ENCODE measurements at regions not wholly inside any gene's neighbourhood (a gene's known extent, or its start where the extent isn't known, plus 50 kb on each side); places are given as distances from the start of the nearest gene placed in this dataset.
"Not testable (repeated sequence)": the region's sequence is repeated elsewhere in the genome, so short reads cannot be mapped to it uniquely, and the experiment has no call there.

DNA sequence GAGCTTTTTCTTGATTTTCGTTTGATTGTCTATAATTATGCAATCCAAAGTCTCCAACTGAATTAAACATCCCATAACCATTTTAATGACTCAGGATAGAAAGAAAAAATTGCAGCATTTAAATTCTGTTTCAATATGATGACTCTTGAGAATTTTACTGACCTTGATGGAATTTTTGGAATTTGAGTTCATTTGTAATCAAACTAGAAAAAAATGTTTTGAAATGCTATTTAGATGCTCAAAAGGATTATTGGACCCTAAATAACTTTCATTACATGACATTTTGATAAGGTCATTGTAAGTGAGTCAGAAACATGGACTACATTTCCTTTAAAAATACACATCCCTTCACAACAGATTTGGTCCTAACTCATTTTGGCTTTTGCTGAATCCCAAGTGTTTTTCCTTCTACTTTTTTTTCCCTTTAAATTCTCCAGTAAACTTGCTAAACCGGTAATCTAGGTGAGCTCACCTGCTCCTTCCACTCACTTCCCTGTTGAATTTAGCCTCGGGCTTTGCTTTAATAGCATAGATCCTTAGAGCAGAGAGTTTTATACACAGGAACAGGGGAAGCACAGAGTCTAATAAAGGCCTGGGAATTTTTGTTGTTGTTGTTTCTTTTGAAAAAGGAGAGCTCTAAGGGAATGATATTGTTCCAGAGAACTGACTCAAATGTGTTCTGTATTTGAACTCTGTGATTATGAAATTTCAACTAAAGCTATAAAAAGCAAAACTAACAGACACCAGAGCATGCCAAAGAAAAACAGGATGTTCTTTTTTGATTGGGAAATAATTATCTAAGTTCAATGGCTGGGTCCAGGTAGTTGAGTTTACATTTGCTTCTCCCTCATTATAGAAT is 1088.2 kb upstream of the CITED2 start:
- no peak for DNase-seq

DNA sequence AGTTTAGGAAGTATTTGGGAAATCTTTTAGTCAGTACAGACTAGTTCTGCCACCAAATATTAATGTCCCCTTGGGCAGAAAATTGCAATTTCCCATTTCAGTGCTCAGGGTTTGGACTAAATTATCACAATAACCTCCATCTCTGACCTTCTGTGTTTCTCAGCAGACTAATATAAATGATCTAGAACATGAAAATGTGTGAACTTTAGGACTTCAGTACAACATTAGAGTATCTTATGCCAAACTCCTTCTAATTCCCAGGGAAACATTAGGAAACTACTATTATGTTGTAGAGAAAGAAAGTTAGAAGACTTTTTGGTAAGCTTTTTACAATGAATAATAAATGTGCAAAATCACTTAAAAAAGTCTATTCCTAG is 1087.6 kb upstream of the CITED2 start:
- DNase-seq, result no peak

DNA sequence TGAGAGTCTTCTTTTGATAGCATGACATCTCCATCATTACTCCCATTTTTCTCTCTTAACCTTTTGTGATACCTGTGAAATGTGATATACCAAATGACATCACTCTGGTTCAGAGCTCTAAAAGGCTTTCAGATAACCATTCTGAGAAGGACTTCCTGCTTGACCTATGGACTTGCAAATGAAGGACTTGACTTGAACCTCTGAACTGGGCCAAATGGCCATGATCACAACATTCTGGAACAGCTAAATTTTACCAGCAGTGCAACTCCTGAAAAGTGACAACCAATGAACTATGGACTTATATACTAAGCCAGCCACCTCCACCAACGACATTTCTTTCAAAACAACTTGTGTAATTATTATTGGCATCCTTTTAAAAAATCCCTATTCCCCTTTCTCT is 1085.8 kb upstream of the CITED2 start:
- DNase-seq, result no peak

DNA sequence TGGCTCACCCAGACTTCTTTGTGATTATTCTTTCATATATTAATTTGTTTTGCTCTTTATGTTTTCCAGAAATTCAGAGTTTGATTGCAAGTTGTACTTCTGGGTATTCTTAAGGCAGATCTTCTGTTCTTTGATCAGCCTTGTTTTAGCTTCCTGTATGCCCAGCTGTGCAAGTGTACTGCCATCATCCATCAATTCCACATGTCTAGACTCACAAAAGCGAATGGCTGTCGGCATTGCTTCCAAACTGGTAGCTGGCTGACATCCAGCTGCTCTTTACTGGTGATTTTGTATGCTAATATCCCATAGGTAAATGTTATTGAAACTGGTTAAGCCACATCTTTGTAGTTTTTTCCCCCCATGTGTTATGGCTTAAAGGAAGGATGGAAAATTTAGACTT is 1084.8 kb upstream of the CITED2 start:
- DNase-seq, result no peak

DNA sequence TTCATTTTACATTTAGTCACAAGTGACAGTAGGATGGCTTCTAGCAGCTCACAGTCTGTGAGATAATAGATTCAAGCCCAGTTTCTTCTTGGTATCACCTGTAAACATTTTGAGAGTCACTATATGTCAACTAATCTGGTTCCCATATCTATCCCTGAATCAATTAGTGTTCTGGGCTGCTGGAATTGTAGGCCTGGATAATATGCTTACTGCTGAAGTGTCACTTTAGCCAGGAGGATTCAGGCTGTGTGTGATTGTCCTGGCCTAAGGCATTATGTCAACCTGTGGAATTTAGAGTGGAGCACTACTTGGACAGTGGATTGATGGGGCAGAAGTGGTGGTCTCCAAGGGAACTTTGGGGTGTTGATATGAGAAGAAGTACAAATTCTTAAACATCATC is 1071.8 kb upstream of the CITED2 start:
- DNase-seq, result no peak

DNA sequence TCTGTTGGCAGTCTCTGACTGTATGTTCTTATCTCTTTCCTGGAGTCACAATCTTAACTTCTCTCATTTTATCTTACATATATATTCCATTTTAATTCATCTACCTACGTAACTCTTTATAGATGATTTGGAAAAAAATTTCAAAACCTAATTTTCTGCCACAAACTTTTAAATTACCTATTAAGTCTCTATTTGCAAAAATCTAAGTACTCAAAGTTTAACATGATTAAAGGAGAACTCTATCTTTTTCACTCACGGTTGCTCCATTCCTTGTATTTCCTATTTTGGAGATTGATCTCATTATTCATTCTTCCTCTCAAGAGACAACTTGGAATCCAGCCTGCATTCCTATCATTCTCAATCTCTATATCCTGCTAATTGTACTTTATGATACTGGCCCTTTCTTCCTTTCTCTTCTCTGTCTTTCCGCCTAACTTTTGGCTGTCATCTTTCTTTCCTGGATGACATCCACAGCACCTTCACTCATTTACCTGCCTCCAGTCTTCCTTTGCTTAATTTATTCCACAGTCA is 1071.1 kb upstream of the CITED2 start:
- no peak for DNase-seq

DNA sequence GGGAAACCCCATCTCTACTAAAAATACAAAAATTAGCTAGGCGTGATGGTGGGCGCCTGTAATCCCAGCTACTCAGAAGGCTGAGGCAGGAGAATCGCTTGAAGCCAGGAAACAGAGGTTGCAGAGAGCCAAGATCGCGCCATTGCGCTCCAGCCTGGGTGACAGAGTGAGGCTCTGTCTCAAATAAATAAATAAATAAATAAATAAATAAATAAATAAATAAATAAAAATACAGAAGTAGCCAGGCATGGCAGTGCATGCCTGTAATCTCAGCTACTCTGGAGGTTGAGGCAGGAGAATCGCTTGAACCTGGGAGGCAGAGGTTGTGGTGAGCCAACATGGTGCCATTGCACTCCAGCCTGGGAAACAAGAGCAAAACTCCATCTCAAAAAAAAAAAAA is 1068.7 kb upstream of the CITED2 start:
- DNase-seq, result not testable (repeated sequence)

DNA sequence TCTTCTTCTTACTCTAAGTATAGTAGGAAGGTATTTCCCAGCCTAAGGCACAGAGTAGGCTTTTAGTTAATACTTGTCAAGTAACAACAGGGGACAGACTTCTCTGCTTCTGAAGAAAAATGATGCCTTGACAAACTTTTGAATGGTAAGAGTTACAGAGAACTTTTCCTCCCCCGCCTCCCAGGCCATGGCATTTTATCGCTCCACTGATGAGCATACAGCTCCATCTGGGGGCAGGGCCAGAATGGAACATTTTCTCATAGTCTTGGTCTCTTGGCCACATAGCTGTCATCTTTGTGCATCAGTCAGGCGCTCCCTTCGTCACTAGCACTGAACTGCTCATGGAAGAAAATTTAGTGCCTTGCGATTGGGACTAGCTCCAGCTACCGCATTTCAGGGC is 1066.8 kb upstream of the CITED2 start:
- no peak for DNase-seq

DNA sequence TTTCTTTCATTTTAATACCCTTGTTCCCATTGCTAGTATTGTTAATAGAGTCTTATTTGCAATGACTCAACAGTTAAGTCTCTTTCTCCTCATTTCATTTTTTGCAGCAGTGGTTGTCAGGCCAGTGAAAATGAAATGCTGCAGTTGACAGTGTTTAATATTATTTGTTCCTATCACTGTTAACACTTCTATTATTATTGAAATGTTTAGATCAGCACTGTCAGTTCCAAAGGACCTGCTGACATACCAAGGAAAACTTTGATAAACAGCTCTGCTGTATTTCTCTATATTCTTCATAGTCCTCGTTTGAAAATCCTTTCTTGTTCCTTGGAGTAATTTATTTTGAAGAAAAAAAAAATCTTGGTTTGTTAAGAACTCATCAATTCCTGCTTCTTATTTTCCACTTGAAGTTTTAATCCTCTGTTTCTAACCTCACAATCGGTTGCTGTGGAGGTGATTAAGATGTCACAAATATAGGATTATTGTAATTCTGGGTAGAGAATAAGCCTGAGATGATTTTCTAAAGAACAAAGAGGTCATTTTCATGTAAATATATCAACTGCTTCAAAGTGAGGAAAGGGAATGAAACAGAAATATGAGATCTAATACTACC is 1065.9 kb upstream of the CITED2 start:
- DNase-seq, result no peak

DNA sequence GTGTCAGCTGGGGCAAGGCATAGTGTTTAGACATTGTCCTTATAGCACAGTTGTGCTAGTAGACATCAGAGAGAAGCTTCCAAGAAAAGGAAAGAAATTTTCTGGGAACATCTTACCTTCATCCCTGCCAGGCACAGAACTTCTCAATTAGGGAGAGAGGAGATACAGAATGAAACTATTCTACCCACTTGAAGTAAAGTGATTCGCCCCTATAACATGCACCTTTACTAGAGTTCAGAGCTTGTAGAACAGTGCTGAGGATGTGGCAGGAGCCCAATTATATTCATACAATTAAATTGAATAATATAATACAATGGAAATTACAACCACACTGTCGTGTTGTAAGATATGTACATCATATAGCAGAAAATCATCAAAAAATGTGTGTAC is 1063.9 kb upstream of the CITED2 start:
- DNase-seq, result no peak

DNA sequence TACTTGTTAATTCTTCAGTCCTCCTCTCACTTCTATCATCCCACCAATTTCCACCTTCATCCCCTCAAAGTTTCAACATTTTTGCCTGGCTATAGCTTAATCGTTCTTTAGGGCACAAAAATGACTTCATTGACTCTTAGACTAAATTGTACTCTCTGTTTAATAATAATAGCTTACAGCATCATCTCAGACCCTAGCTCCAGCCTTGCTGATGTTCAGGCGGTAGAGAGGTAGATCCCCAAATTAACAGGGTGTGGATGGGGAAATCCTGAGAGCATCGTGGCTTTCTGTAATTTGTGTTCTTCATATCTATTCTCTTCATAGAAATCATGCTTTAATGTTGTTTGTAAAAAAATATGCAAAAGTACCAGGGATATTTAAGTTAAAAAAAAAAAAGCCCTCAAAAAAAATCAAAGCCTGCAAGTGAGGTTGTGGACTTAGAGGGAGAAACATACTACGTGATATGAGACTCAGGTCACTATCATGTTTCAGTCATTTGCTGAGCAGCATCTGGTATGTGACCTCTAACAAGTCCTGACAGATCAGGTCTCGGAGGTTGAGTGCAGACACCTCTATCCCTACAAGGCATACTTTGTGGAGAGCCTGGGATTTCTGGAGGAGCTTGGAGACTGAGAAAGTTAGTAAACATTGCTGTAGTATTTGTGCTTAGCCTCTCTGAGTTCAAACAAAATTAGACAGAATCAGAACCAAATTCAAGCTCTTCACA is 1063.3 kb upstream of the CITED2 start:
- no peak for DNase-seq

DNA sequence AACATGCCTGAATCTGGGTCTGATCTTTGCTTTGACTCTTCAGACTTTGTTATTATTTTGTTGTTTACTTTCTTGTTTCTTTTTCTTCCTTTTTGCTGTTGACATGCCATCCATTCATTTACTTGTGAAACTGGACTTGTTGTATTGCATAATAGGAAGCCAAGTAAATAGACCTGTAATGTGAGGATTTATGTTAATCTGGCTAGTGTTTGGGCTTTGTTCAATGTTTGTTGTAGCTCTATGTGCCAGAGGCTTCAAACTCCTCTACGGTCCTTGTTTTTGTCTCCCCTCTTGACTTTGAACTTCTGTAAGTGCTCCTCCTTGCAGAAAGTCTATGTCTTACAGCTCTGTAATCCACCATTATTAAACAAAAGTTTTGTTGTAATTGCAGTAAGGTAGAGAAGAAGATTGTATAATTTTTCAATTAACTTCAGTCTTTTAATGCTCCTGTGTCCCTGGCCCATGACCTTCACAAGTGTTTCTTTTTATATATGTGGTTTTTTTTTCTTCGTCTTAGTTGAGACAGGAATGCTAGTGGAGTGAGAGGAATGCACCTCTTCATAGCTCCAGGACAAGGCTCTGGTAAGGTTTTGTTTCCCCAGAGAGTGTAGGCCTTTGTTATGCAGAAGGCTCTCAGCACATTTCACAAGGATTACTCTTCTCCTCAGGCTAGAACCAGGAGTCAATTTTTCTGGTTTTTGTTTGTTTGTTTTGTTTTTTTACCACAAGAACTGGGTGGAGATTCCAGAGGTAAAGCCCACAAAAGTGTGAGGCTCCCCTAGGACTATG is 1061.8 kb upstream of the CITED2 start:
- no peak for DNase-seq

DNA sequence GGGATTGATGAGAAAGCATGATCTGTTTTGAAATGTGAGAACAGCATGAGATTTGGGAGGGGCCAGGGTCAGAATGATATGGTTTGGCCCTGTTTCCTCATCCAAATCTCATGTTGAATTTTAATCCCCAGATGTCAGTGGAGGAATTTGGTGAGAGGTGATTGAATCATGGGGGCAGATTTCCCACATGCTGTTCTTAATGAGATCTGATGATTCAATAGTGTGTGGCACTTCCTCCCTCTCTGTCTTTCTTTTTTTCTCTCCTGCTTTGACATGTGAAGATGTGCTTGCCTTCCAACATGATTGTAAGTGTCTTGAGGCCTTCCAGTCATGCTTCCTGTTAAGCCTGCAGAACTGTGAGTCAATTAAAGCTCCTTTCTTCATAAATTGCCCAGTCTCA is 1060.3 kb upstream of the CITED2 start:
- DNase-seq, result no peak

DNA sequence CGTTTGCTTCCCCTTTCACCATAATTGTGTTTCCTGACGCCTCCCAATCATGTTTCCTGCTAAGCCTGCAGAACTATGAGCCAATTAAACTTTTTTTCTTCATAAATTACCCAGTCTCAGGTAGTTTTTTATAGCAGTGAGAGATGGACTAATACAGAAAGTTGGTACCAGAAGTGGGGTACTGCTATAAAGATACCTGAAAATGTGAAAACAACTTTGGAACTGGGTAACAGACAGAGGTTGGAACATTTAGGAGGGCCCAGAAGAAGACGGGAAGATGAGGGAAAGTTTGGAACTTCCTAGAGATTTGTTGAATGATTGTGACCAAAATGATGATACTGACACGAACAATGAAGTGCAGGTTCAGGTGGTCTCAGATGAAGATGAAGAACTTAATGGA is 1058.6 kb upstream of the CITED2 start:
- DNase-seq, result no peak

DNA sequence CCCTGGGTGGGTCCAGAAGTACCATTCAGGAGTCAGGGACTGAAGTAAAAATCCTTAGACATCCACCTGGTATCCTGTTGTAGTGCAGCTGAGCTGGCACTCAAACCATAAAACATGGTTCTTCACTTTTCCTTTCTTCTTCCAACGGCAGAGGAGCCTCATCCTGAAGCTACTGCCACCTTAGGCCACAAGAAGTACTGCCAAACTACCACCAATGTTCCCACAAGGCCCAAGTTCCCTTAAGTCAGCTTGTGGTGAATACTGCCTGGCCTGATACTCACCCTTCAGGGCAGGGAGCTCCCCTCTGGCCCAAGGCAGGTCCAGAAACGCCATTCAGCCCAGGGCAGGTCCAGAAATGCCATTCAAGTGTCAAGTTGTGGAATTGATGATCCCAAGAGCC is 1053.4 kb upstream of the CITED2 start:
- no peak for DNase-seq

DNA sequence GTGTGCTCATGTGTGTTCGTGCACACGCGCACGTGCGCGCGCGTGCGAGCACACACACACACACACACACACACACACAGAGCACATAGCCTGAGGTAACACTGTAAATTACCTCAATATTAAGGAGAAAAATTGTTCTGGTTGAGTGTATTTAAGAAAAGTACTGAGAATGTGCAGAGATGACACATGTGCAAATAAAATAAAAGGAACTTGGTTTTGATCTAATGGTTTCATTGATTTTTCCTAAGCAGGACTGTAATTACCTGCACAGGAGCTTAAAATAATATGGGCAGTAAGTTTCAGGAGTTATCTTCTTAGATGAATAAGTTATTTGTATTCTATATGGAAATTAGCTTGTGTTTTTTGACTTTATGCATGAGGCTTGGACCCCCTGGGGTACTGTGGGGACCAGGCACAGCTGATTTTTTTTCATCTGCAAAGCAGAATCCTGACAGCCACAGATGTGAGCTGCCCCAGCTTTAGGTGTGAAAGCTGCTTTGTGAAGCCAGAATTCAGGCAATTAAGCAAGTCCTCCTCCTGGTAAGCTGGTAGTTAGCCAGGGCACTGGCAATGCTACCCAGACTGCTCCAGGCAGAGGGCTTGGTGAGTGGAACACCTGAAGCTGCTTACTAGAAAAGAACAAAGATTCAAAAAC is 1040.6 kb upstream of the CITED2 start:
- no peak for DNase-seq

DNA sequence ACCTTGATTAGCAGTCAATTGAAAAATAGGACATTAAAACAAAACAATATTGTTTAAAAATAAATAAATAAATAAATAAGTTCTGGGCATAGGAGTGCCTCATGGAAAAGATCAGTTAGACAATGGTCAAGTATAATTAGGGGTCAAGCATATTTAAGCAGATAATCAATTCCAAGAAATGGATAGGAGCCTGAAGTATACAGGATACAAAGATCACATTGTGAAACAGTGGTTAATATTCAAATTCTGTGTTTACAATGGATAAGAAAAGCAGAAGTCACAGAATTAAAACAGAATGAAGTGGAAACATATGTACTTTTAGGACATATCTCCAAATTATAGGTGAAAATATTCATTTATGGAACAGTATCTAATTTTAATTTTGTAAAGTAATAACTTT is 1028.6 kb upstream of the CITED2 start:
- no peak for DNase-seq

DNA sequence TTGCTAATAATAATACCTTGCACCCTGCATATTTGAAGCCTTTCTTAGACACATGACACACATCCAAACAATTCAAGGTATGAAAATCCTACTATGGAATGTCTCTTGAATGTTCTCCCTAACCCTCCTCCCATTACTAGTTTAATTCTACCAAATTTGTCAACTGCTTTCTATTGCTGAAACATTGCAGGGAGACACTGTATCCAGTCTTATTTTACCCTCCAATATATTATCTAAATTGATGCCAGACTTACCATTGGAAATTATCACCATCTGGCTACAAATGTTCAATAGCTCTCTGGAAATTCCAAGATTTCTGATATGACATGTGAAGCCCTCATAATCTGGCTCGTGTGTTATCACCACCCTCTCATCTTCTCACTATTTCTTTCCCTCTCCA is 1027.3 kb upstream of the CITED2 start:
- DNase-seq, result no peak

DNA sequence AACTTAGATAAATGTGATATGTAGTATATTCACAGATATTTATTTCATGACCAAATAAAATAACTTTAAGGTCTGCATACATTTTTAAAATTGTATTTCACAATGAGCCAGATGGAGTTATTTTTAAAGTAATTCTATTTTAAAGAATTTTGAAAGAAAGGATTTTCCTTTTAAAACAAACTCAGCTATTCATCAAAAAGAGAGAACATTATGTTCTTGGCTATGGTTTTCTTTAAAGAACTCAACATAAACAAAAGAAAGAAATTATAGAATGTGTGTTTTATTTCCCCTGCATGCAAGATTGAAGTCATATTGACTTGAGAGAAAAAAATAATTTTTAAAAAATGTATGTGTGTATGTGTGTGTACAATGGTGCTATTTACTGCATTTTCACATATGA is 1023.6 kb upstream of the CITED2 start:
- no peak for DNase-seq

DNA sequence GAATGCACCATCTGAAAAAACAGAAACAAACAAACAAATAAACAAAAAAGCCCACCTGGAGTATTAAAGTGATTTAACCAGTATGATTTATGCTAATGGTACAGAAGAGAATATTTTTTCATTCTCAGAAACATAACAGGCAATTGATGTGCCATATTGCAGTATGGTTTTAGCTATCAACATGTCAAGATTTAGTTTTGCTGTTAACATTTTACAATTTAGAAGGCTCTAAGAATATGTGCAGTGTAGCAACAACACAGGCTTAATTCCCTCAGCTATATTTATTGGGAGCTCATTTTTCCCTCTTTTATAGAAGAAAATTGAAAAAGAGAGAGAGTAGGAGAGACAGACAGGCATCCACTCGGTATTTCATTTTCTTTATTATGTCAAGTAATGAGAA is 1022.7 kb upstream of the CITED2 start:
- no peak for DNase-seq

DNA sequence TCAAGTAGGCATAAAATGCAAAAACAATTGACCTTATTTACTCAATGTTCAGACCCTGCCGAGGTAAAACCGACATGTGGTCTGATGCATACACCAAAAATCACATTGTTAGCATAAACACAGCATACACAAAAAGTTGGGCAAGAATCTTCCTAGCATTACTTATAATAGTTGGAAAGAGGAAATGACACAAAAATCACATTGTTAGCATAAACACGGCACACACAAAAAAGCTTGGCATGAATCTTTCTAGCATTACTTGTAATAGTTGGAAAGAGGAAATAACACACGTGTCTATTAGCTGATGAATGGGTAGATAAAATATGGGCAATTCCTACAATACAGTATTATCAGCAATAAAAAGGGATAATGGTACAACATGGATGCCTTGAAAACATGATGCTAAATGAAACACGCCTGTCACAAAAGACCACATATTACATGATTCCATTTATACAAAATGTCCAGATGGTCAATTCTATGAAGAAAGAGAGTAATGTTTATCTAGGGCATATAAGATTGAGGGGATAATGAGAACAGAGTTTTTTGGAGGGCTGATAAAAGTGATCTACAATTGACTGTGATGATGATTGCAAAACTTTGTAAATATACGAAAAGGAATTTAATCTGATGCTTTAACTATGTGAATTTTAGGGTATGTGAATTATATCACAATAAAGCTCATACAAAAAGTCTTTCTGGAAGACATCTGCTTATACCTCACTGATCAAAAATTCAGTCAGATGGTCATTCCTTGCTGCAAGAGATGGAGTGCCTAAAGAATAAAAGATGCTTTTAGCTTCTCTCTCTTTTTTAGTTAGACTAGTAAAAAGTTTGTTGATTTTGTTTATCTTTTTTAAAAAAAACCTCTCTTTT is 1019.5 kb upstream of the CITED2 start:
- DNase-seq, result no peak

DNA sequence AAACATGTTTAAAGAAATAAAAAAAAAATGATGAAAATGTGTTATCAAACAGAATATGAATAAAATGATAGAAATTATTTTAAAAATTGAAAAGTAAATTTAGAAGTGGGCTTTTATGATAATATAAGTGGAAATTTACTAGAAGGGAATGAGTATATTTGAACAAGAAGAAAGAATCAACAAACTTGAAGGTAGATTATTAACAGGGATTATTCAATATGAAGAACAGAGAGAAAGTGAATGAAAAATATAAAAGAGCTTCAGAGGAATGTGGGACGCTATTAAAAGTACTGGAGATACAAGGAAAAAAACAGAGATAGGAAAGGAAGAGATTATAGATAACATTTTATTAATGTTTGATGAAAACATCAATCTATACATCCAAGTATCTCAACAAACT is 1014.4 kb upstream of the CITED2 start:
- DNase-seq, result no peak

Measured in SIG-M5 (cell line).